NCI-H1436 (cell line): ENCODE measurements at regions not wholly inside any gene's neighbourhood (a gene's known extent, or its start where the extent isn't known, plus 50 kb on each side); places are given as distances from the start of the nearest gene placed in this dataset.
"Not testable (repeated sequence)": the region's sequence is repeated elsewhere in the genome, so short reads cannot be mapped to it uniquely, and the experiment has no call there.

Source experiments
- DNase-seq: peaks from one replicate; lab custom pipeline; 2025; lab: John Stamatoyannopoulos, UW

GRCh38 chr5:117425163-117425562 is 850.5 kb upstream of the SEMA6A start:
- DNase-seq, result no peak

GRCh38 chr5:117424559-117424958 is 849.9 kb upstream of the SEMA6A start:
- DNase-seq, result no peak

- no peak for DNase-seq
Observed at GRCh38 chr5:117417501-117417900, 842.9 kb upstream of the SEMA6A start.

- DNase-seq, result no peak
Observed at GRCh38 chr5:117414926-117415325, 840.3 kb upstream of the SEMA6A start.

GRCh38 chr5:117411701-117412100 is 837.1 kb upstream of the SEMA6A start:
- DNase-seq, result no peak

- DNase-seq, result no peak
Observed at GRCh38 chr5:117405197-117405596, 830.6 kb upstream of the SEMA6A start.

GRCh38 chr5:117394506-117395157 is 820.0 kb upstream of the SEMA6A start:
- DNase-seq, result no peak

- no peak for DNase-seq
Observed at GRCh38 chr5:117393125-117393524, 818.5 kb upstream of the SEMA6A start.

GRCh38 chr5:117380316-117380715 is 805.7 kb upstream of the SEMA6A start:
- DNase-seq, result no peak

GRCh38 chr5:117379521-117379920 is 804.9 kb upstream of the SEMA6A start:
- DNase-seq, result no peak

- DNase-seq, result no peak
Observed at GRCh38 chr5:117376748-117377147, 802.1 kb upstream of the SEMA6A start.

GRCh38 chr5:117359895-117360294 is 785.3 kb upstream of the SEMA6A start:
- DNase-seq, result no peak

GRCh38 chr5:117357886-117358285 is 783.3 kb upstream of the SEMA6A start:
- no peak for DNase-seq

GRCh38 chr5:117347280-117347679 is 772.7 kb upstream of the SEMA6A start:
- DNase-seq, result no peak

- not testable (repeated sequence) for DNase-seq
Observed at GRCh38 chr5:117343726-117344125, 769.1 kb upstream of the SEMA6A start.

GRCh38 chr5:117337064-117337749 is 762.6 kb upstream of the SEMA6A start:
- DNase-seq, result no peak

- DNase-seq, result no peak
Observed at GRCh38 chr5:117336208-117336607, 761.6 kb upstream of the SEMA6A start.

- no peak for DNase-seq
Observed at GRCh38 chr5:117333011-117333410, 758.4 kb upstream of the SEMA6A start.

- no peak for DNase-seq
Observed at GRCh38 chr5:117332341-117332740, 757.7 kb upstream of the SEMA6A start.

- DNase-seq, result no peak
Observed at GRCh38 chr5:117327511-117327910, 752.9 kb upstream of the SEMA6A start.

- no peak for DNase-seq
Observed at GRCh38 chr5:117326997-117327396, 752.4 kb upstream of the SEMA6A start.

- no peak for DNase-seq
Observed at GRCh38 chr5:117318528-117318927, 743.9 kb upstream of the SEMA6A start.

- DNase-seq, result no peak
Observed at GRCh38 chr5:117315170-117315569, 740.5 kb upstream of the SEMA6A start.
